MM.1S (cell line): ENCODE measurements at regions not wholly inside any gene's neighbourhood (a gene's known extent, or its start where the extent isn't known, plus 50 kb on each side); places are given as distances from the start of the nearest gene placed in this dataset.

Experiments
- DNase-seq: peaks from one replicate; pipeline ENCODE4 v3.0.0-alpha.2; 2015
- H2AFZ ChIP-seq: fragments of 300-600 bp; sonication (generic); 2 replicates; pipeline ENCODE4 v1.6.0; 2016; ENCODE audit warnings: antibody characterized with exemption, low read length
- H3F3A ChIP-seq: fragments of 300-600 bp; sonication (generic); 2 replicates; pipeline ENCODE4 v1.6.1; 2016; ENCODE audit warnings: mild to moderate bottlenecking, antibody characterized with exemption, low read length, moderate library complexity, mixed read lengths; ENCODE audit not compliant: insufficient read depth
- H3K27ac ChIP-seq: fragments of 300-600 bp; sonication (generic); 2 replicates; pipeline ENCODE4 v1.5.1; 2016; ENCODE audit warnings: mild to moderate bottlenecking, low read length
- H3K27me3 ChIP-seq: fragments of 300-600 bp; sonication (generic); replicated peaks from 2 replicates; pipeline ENCODE4 v1.6.0; 2016; ENCODE audit warnings: low read length; ENCODE audit not compliant: insufficient read depth
- H3K36me3 ChIP-seq: fragments of 300-600 bp; sonication (generic); replicated peaks from 2 replicates; pipeline ENCODE4 v1.6.1; 2016; ENCODE audit warnings: mild to moderate bottlenecking, low read length, mixed read lengths; ENCODE audit not compliant: insufficient read depth
- H3K4me1 ChIP-seq: fragments of 300-600 bp; sonication (generic); 2 replicates; pipeline ENCODE4 v1.6.1; 2016; ENCODE audit warnings: low read length, mixed read lengths
- H3K4me2 ChIP-seq: fragments of 300-600 bp; sonication (generic); 2 replicates; pipeline ENCODE4 v1.6.0; 2016; ENCODE audit warnings: low read depth, low read length
- H3K4me3 ChIP-seq: fragments of 300-600 bp; sonication (generic); 2 replicates; pipeline ENCODE4 v1.5.1; 2016; ENCODE audit warnings: low read length, mixed read lengths
- H3K79me2 ChIP-seq: fragments of 300-600 bp; sonication (generic); 2 replicates; pipeline ENCODE4 v1.6.1; 2016; ENCODE audit warnings: mixed run types, low read length, mixed read lengths
- H3K9ac ChIP-seq: fragments of 300-600 bp; sonication (generic); 2 replicates; pipeline ENCODE4 v1.6.1; 2016; ENCODE audit warnings: low read length, mixed read lengths
- H3K9me2 ChIP-seq: fragments of 300-600 bp; sonication (generic); replicated peaks from 2 replicates; pipeline ENCODE4 v1.6.1; 2016; ENCODE audit warnings: mild to moderate bottlenecking, low read length, mixed read lengths; ENCODE audit not compliant: insufficient read depth
- H3K9me3 ChIP-seq: fragments of 300-600 bp; sonication (generic); replicated peaks from 2 replicates; pipeline ENCODE4 v1.6.1; 2016; ENCODE audit warnings: mild to moderate bottlenecking, low read length, mixed read lengths; ENCODE audit not compliant: insufficient read depth
- H4K20me1 ChIP-seq: fragments of 300-600 bp; sonication (generic); 2 replicates; pipeline ENCODE4 v1.6.1; 2016; ENCODE audit warnings: mild to moderate bottlenecking, low read length, moderate library complexity, mixed read lengths; ENCODE audit not compliant: insufficient read depth
- EZH2 ChIP-seq: fragments of 300-600 bp; sonication (generic); optimal IDR thresholded peaks from 2 replicates; pipeline ENCODE3; 2017; ENCODE audit warnings: low read depth, mild to moderate bottlenecking, antibody characterized with exemption, low read length, mixed read lengths
- EZH2phosphoT487 ChIP-seq: fragments of 300-600 bp; sonication (generic); IDR thresholded peaks from 2 replicates; pipeline ENCODE4 v1.6.1; 2018; ENCODE audit warnings: antibody characterized with exemption, low read length
- TF ChIP-seq, protein P1 (sequence below): fragments of 300-600 bp; sonication (generic); IDR thresholded peaks from 2 replicates; pipeline ENCODE4 v1.5.1; 2016; ENCODE audit warnings: antibody characterized with exemption, low read length, mixed read lengths

GRCh38 chr10:70973275-70973674, 84.9 kb upstream of the PCBD1 start:
- Histone ChIP-seq H3K79me2 (no peaks in the 10 kb centered on the region), H3F3A (no peaks in the 10 kb centered on the region), H3K9me3 (no peaks in the 10 kb centered on the region), H3K27ac (no peak overlapping the region), H3K4me1 (peaks cover 3% of the 10 kb centered on the region; the same call in 1 of the 2 replicates), H3K9me2 (no peaks in the 10 kb centered on the region), H2AFZ (no peak overlapping the region), H3K36me3 (no peaks in the 10 kb centered on the region), H3K4me2 (no peak overlapping the region), H3K4me3 (no peak overlapping the region), H3K9ac (no peak overlapping the region), H4K20me1 (no peaks in the 10 kb centered on the region), H3K27me3 (0 out of 2 replicates have a peak, but pooled peaks cover 3% of the 10 kb centered on the region)
- TF ChIP-seq EZH2phosphoT487 (no peak), EZH2 (no peak)
- TF ChIP-seq, protein P1, sequence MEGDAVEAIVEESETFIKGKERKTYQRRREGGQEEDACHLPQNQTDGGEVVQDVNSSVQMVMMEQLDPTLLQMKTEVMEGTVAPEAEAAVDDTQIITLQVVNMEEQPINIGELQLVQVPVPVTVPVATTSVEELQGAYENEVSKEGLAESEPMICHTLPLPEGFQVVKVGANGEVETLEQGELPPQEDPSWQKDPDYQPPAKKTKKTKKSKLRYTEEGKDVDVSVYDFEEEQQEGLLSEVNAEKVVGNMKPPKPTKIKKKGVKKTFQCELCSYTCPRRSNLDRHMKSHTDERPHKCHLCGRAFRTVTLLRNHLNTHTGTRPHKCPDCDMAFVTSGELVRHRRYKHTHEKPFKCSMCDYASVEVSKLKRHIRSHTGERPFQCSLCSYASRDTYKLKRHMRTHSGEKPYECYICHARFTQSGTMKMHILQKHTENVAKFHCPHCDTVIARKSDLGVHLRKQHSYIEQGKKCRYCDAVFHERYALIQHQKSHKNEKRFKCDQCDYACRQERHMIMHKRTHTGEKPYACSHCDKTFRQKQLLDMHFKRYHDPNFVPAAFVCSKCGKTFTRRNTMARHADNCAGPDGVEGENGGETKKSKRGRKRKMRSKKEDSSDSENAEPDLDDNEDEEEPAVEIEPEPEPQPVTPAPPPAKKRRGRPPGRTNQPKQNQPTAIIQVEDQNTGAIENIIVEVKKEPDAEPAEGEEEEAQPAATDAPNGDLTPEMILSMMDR: no peak
- DNase-seq: no peak

GRCh38 chr10:70974351-70974901, 86.1 kb upstream of the PCBD1 start:
- Histone ChIP-seq H3K27ac (no peak overlapping the region), H3K79me2 (no peaks in the 10 kb centered on the region), H4K20me1 (no peaks in the 10 kb centered on the region), H3K27me3 (0 out of 2 replicates have a peak, but pooled peaks cover 3% of the 10 kb centered on the region), H3K4me3 (no peak overlapping the region), H3K9me3 (no peaks in the 10 kb centered on the region), H3K36me3 (no peaks in the 10 kb centered on the region), H2AFZ (peak overlapping the region; percentile 17; the same call in 1 of the 2 replicates), H3K4me1 (no peaks in the 10 kb centered on the region), H3K9me2 (no peaks in the 10 kb centered on the region), H3F3A (no peaks in the 10 kb centered on the region), H3K4me2 (no peak overlapping the region), H3K9ac (no peak overlapping the region)
- TF ChIP-seq, protein P1: no peak
- TF ChIP-seq EZH2: no peak
- peak; percentile 30 for DNase-seq

DNA sequence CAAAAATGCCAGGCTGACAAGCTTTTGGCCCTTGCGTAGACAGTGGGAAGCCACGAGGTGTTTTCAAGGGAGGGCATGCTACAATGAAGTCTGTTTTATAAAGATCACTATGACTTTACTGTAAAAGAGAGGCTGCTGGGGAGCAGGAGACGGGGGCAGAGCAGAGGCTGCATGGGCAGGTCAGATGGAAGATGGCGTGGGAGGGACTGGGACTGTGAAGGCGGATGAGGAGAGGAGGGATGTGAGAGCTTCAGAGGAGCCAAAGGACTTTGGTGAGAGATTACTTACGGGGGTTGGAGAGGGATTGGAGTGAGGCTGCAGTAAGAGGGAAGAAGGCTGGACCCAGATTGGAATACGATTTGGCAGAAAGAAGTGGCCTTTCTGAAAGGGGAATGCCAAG, 86.6 kb upstream of the PCBD1 start:
- no peak overlapping the region for H3K27ac ChIP-seq
- TF ChIP-seq, protein P1: no peak
- TF ChIP-seq EZH2phosphoT487: no peak
- TF ChIP-seq EZH2: no peak
- no peak for DNase-seq
- H4K20me1 ChIP-seq: no peaks in the 10 kb centered on the region
- H2AFZ ChIP-seq: no peak overlapping the region
- H3K4me2 ChIP-seq: no peak overlapping the region
- H3K36me3 ChIP-seq: no peaks in the 10 kb centered on the region
- no peaks in the 10 kb centered on the region for H3F3A ChIP-seq
- no peaks in the 10 kb centered on the region for H3K4me1 ChIP-seq
- H3K9ac ChIP-seq: no peak overlapping the region
- no peaks in the 10 kb centered on the region for H3K9me2 ChIP-seq
- H3K79me2 ChIP-seq: no peaks in the 10 kb centered on the region
- H3K27me3 ChIP-seq: 0 out of 2 replicates have a peak, but pooled peaks cover 3% of the 10 kb centered on the region
- no peaks in the 10 kb centered on the region for H3K9me3 ChIP-seq
- no peak overlapping the region for H3K4me3 ChIP-seq
